GM12892 (cell line): ENCODE measurements at regions not wholly inside any gene's neighbourhood (a gene's known extent, or its start where the extent isn't known, plus 50 kb on each side); places are given as distances from the start of the nearest gene placed in this dataset.

Experiments
- DNase-seq: peaks from one replicate; pipeline ENCODE4 v3.0.0; 2011; ENCODE audit not compliant: insufficient read length
- FAIRE-seq: peaks from 2 replicates; lab custom pipeline; 2011; peaks lifted over from hg19 to GRCh38; lab: Jason Lieb, UNC
- POLR2A ChIP-seq: IDR thresholded peaks from 2 replicates; pipeline ENCODE4 v1.6.1; 2011; ENCODE audit warnings: low read depth, low read length, control low read depth
- POLR2AphosphoS5 ChIP-seq: IDR thresholded peaks from 2 replicates; pipeline ENCODE4 v1.6.1; 2011; ENCODE audit warnings: low read depth, low read length, control low read depth
- TAF1 ChIP-seq: IDR thresholded peaks from 2 replicates; pipeline ENCODE4 v1.6.1; 2011; ENCODE audit warnings: low read depth, mild to moderate bottlenecking, control low read depth, low read length, borderline replicate concordance

DNA sequence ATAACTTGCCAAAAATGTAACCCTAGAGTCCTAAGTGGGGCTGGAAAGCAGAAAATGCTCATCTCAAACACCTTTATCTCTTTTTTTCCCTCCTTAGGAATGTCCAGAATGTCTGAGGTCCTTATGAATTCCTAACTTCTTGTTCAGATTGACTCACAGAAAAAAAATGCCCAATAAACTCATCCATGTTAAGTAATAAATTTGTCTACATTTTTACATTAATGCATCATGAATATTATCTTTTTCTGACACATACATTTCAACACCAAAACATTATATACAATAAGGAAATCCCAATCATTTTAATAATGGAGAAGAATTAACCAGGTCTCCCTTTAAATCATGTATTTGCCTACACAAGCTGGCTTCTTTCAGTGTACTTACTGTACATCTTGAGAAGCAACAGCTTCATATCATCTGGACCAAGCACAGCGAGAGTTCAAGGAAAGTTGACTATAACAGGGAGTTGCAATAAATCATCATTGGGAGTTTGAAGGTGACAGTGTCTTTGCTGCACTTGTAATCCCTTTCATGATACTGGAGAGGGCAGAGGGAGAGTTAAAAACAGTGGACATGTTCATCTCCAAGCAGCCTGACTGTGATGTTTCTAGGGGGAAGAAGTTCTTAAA lies 565.2 kb downstream of the LTN1 start:
- FAIRE-seq (no peak), DNase-seq (no peak)
- no peak for TF ChIP-seq POLR2A
- TF ChIP-seq TAF1, result no peak
- no peak for TF ChIP-seq POLR2AphosphoS5

DNA sequence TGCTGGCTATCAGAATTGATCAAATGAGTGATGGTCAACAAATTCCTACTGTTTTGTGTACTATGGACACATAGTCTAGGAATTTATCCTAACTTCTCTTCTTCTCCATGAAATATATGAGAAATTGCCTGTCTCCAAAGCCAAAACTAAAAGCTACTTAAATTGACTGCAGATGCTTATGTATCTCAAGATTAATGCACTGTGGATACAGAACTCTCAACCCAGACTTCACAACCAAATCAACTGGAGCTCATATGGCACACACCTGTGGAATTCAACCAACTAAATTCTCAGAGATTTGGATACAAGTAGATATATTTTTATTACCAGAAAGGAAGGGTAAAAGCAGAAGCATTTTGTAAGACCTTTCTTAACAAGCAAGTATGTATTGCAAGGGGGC lies 566.1 kb downstream of the LTN1 start:
- TF ChIP-seq TAF1, result no peak
- no peak for DNase-seq
- no peak for FAIRE-seq

DNA sequence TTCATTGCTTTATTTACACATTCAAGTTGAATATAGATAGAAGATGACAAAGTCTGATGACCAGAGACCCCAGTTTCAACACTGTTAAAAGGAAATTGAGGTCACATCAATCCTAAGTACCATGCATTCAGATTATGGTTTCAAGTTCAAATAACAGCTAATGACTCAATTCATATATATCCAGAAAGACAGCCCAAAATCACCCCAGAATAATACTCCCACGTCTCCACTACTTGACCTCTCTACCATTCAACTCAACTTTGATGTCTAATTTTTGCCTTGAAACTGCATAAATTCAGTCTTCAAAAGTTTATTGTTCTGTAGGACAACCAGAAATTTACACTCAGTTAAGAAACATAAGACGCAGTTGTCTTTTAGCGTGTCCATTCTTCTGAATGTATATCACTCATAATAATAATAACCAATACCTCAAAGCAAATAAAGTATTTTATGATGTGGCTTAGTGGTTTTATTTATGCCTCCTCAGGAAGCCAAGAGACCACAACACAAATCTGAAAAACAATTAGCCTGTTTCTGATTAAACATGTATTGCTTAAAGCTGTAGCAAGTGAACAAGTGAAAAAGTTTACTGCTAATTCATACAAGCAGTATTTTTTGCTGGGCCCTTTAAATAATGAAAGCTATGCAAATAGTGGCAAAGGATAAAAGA lies 569.0 kb downstream of the LTN1 start:
- DNase-seq (no peak), FAIRE-seq (no peak)
- no peak for TF ChIP-seq POLR2AphosphoS5
- no peak for TF ChIP-seq POLR2A
- TF ChIP-seq TAF1, result no peak

DNA sequence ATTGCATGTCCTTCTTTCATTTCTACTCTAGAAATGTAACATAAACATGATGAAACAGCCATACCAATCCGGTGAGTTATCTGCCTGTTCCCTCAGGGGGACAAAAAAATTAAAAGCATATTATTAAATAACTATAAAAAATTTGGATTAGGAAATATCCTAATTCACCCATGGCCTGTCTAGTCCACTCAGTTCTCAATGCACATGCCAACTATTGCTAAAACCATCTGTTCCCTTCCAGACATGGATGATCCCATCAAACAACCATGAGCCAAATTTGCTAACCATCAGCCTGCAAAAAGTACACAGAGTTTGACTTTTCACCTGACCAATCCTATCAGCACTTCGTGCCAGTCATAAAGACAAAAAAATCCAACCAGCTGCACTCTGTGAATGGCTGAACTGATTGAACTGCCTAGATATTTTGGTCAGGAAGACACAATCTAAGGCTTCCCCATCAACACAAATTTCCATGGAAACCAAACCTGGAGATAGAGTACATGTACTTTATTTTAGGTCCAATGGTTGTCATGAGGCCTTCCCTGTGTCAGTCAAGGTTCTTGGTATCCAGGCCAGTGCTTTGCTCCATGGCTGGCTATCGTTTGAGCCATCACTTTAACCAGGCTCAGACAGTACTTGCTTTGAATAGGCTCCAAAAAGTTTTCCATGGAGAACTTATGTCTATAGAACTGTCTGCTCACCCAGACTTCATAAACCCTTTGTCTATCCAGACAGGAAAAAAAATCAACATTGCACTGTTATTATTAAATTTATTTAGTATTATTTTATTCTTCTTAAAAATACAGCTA lies 570.8 kb downstream of the LTN1 start:
- FAIRE-seq, result no peak

DNA sequence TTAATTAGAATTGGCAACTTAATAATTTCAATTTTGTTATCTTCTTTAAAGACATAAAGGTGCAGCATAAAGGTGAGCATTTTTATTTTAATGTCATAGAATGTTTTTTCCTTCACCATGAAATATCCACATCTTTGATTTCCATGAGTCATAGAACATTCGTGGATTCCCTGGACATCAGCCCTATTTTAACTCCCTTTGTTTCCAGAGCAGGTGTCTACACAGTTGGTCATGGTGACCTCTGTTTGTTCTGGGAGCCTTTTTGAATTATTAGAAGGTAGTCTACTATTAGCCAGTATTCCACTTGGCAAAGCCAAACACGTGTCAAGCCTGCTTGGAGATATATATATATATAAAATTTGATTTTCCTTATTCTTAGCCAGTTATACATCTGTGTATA lies 572.9 kb downstream of the LTN1 start:
- DNase-seq (no peak), FAIRE-seq (no peak)
- TF ChIP-seq TAF1 (no peak), POLR2AphosphoS5 (no peak), POLR2A (no peak)

More for the DNA sequence above, 570.8 kb downstream of the LTN1 start:
- no peak for TF ChIP-seq POLR2A
- no peak for TF ChIP-seq TAF1
- no peak for TF ChIP-seq POLR2AphosphoS5
- DNase-seq, result no peak

DNA sequence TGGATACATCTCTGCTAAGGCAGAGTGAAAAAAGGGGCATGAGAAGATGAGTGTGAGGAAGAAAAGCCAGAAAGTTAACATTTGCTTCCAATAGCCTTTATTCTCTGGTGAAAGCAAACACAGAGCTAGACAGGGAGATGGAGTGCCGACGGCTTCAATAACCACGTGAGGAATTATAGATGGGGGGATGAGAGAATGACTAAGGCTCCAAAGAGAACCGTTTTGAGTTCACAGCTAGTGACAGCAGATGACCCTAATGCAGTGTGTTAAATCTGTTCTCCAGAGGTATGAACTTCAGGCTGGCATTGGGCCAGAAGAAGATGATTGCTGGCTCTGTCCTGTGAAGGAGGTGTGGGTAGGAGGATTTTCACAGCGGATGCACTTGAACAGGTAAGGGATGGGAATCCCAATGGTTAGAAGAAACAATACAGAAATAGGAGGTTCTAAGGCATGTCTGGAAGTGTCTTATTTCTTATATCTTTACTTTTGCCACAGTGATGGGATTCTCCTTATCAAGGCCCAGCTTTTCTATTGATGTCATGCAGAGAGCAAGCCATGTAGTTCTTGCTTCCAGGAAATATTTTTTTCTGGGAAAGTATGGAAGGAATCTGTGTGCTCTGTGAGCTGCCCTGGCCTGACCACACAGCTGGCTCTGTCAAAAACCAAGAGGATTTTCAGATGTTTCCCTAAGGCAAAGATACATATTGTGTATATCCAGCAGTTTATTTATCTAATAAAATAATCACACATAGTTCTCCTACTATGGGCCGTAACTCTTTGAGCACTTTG lies 573.8 kb downstream of the LTN1 start:
- DNase-seq (no peak), FAIRE-seq (no peak)
- TF ChIP-seq POLR2AphosphoS5, result no peak
- no peak for TF ChIP-seq POLR2A
- TF ChIP-seq TAF1, result no peak

DNA sequence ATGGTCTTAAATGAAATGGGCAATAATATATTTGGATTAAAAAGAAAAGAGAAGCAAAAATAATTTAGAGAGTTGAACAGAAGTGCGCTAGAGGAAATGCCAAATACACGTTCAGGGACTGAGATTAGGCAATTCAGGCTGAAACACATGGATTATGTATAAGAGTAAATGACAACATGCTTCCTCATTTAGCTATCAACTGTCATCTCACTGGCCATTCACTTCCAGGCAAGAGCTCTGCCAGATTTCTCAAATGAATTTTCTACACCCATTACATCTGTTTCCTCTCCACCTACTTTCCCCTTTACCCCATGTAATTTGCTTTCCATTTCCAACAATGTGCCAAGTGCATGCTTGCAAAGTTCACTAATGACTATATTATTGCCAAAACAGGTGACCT lies 582.4 kb downstream of the LTN1 start:
- FAIRE-seq (no peak), DNase-seq (no peak)

DNA sequence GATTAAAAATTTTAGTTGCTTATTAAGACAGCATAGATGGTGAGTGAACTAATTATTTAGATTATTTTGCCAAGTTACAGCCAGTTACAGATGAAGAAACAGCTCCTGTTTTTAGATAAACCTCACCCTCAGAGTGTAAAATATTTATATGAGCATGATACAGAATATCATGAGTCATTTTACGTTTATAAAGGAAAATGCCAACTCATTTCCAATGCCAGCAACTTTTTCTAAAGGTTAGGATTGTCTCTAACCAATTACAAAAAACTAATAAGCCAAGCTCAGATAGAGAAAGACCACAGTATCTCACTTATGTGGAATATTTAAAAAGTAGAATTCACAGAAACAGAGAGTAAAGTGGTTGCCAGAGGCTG lies 590.1 kb downstream of the LTN1 start:
- TF ChIP-seq POLR2A, result no peak
- TF ChIP-seq TAF1, result no peak
- no peak for TF ChIP-seq POLR2AphosphoS5
- FAIRE-seq, result no peak
- no peak for DNase-seq

More for the DNA sequence above, 582.4 kb downstream of the LTN1 start:
- TF ChIP-seq TAF1 (no peak), POLR2AphosphoS5 (no peak), POLR2A (no peak)

DNA sequence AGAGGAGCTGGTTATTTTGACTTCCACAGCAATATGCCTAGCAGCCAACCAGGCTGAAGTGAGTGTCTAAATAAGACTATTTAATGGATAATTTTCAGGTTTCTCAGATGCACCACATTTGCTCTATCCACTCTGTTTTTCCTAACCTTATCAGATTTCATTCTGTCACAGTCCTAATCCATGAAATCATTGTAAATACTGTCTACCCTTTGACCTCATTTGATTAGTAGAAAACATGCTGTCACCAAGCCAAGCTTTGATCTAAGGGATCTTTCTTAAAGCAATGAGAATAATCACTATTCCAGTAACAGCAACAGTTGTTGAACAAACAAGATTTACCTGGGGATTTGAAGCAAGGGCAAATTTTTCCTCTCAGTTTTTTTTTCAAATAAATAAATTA lies 595.6 kb downstream of the LTN1 start:
- FAIRE-seq (no peak), DNase-seq (no peak)
- TF ChIP-seq TAF1, result no peak
- no peak for TF ChIP-seq POLR2A
- TF ChIP-seq POLR2AphosphoS5, result no peak

DNA sequence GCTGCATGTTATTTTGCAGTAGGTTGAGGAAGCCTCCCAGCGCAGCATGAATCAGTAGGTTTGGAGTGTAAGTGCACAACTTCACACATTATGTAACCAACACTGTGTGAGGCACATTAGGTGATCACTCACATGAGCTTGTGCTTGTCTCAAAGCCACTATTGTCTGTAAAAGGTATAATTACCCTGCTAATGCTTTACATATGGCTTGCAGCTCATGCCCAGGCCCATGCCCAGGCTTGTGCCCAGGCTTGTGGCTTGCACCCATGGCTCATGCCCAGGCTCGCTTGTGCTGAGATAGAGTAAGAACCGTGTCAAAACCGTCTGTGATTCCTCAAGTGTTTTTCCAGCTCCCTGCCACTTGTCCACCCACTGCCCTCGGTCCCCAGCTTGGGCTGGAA lies 596.3 kb downstream of the LTN1 start:
- TF ChIP-seq POLR2A (no peak), TAF1 (no peak), POLR2AphosphoS5 (no peak)
- FAIRE-seq (no peak), DNase-seq (no peak)

DNA sequence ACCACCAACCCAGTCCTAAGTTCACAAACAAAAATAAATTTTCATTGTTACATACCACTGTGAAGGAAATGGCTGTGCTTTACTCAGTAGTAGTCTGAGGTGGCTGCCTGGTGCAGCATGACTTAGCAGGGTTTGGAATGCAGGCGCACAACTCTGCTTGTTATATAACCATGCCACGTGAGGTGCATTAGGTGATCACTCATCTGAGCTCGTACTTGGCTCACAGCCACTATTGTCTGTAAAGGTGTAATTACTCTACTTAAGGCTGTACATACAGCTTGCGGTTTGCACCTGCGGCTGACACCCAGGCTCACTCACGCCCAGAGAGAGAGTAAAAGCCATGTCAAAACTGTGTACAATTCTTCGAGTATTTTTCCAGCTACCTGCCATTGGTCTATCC lies 599.4 kb downstream of the LTN1 start:
- FAIRE-seq (no peak), DNase-seq (no peak)
- no peak for TF ChIP-seq POLR2A
- no peak for TF ChIP-seq TAF1
- no peak for TF ChIP-seq POLR2AphosphoS5
